NT2/D1 (cell line): ENCODE measurements at regions not wholly inside any gene's neighbourhood (a gene's known extent, or its start where the extent isn't known, plus 50 kb on each side); places are given as distances from the start of the nearest gene placed in this dataset.

ENCODE experiments used
- SUZ12 ChIP-seq: IDR thresholded peaks from 2 replicates; pipeline ENCODE4 v1.6.1; 2011; ENCODE audit not compliant: insufficient read length, insufficient read depth; ENCODE audit errors: extremely low read depth
- YY1 ChIP-seq: IDR thresholded peaks from 2 replicates; pipeline ENCODE4 v1.6.1; 2011; ENCODE audit not compliant: insufficient read length, insufficient read depth
- ZNF274 ChIP-seq: IDR thresholded peaks from 2 replicates; pipeline ENCODE4 v1.6.1; 2011; ENCODE audit warnings: mild to moderate bottlenecking, low read depth, low read length

- TF ChIP-seq YY1 (no peak), ZNF274 (no peak), SUZ12 (no peak)
These were observed 102.4 kb upstream of the CDH9 start for GRCh38 chr5:27140831-27141230.
